DOHH2 (cell line): ENCODE measurements at regions not wholly inside any gene's neighbourhood (a gene's known extent, or its start where the extent isn't known, plus 50 kb on each side); places are given as distances from the start of the nearest gene placed in this dataset.

Source experiments
- CTCF ChIP-seq: fragments of 200-600 bp; sonication (generic); IDR thresholded peaks from one replicate; pipeline ENCODE4 v1.5.1; 2014; ENCODE audit warnings: antibody characterized with exemption, mild to moderate bottlenecking, low read depth, low read length; ENCODE audit not compliant: poor library complexity, severe bottlenecking
- EZH2phosphoT487 ChIP-seq: fragments of 200-600 bp; sonication (generic); IDR thresholded peaks from 2 replicates; pipeline ENCODE4 v1.6.1; 2017; ENCODE audit warnings: borderline replicate concordance, mild to moderate bottlenecking, antibody characterized with exemption, low read length, moderate library complexity, mixed read lengths

- TF ChIP-seq CTCF (no peak), EZH2phosphoT487 (no peak)
Measured at GRCh38 chr2:58645017-58645416, 403.9 kb upstream of the FANCL start.
